PC-3 (cell line): ENCODE measurements at regions not wholly inside any gene's neighbourhood (a gene's known extent, or its start where the extent isn't known, plus 50 kb on each side); places are given as distances from the start of the nearest gene placed in this dataset.

ENCODE experiments used
- EZH2 ChIP-seq: fragments of 300-600 bp; sonication (generic); IDR thresholded peaks from one replicate; pipeline ENCODE4 v1.6.1; 2017; ENCODE audit warnings: antibody characterized with exemption, mild to moderate bottlenecking, low read length; ENCODE audit not compliant: unreplicated experiment
- EZH2phosphoT487 ChIP-seq: fragments of 300-600 bp; sonication (generic); IDR thresholded peaks from 2 replicates; pipeline ENCODE4 v1.6.1; 2018; ENCODE audit warnings: mild to moderate bottlenecking, antibody characterized with exemption, low read length, borderline replicate concordance
- TF ChIP-seq, protein P1 (sequence below): fragments of 300-600 bp; sonication (generic); conservative IDR thresholded peaks from 2 replicates; pipeline ENCODE4 v1.5.1; 2017; ENCODE audit warnings: antibody characterized with exemption, low read depth, mild to moderate bottlenecking, low read length

DNA sequence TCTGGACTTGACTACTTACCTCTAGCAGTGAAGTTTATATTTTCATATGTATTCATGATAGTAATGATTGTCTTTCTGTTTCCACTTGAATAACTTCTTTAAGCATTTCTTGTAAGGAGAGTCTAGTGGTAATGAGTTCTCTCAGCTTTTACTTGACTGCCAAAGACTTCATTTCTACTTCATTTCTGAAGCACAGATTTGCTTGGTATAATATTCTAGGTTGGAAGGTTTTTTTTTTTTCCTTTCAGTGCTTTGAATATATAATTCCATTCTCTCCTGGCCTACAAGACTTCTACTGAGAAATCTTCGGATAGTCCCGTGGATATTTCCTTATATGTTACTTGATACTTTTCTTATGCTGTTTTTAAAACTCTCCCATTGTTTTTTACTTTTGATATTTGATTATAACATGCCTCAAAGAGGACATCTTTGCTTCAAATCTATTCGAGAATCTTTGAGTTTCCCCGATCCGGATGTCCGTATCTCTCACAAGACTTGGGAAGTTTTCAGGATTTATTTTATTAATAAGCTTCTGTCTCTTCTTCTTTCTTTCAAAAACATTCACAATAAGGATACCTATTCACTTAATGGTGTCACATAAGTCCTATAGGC, 1560.0 kb downstream of the PCDH9 start:
- TF ChIP-seq EZH2phosphoT487 (no peak), EZH2 (no peak)
- TF ChIP-seq, protein P1, sequence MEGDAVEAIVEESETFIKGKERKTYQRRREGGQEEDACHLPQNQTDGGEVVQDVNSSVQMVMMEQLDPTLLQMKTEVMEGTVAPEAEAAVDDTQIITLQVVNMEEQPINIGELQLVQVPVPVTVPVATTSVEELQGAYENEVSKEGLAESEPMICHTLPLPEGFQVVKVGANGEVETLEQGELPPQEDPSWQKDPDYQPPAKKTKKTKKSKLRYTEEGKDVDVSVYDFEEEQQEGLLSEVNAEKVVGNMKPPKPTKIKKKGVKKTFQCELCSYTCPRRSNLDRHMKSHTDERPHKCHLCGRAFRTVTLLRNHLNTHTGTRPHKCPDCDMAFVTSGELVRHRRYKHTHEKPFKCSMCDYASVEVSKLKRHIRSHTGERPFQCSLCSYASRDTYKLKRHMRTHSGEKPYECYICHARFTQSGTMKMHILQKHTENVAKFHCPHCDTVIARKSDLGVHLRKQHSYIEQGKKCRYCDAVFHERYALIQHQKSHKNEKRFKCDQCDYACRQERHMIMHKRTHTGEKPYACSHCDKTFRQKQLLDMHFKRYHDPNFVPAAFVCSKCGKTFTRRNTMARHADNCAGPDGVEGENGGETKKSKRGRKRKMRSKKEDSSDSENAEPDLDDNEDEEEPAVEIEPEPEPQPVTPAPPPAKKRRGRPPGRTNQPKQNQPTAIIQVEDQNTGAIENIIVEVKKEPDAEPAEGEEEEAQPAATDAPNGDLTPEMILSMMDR, result no peak
